HCT116 (cell line): ENCODE measurements at regions not wholly inside any gene's neighbourhood (a gene's known extent, or its start where the extent isn't known, plus 50 kb on each side); places are given as distances from the start of the nearest gene placed in this dataset.

Source experiments
- ATAC-seq: fragments of 200-7000 bp; cut with Tn5 transposase; 2 replicates; pipeline ENCODE4 v1.9.1; 2020; ENCODE audit warnings: mild to moderate bottlenecking, moderate library complexity
- BruUV-seq: library from RNA; stranded (reverse); fragments of 400-500 nt; replicated peaks from 2 replicates; lab custom pipeline; 2021; lab: Mats Ljungman, UMichigan
- CTCF ChIA-PET: fragments of 300-600 bp; sonication (Branson Sonifier 250); formaldehyde crosslinking; loops from one replicate; lab custom pipeline; 2021; ENCODE audit warnings: antibody characterized with exemption; lab: Charles Lee
- POLR2A ChIA-PET: fragments of 300-600, 350-600 bp; sonication (Branson Sonifier 250); formaldehyde crosslinking; loops from one replicate; lab custom pipeline; 2021; ENCODE audit warnings: antibody characterized with exemption; lab: Charles Lee
- RAD21 ChIA-PET, 2 experiments: fragments of 300-600 bp; sonication (Branson Sonifier 250); formaldehyde crosslinking; loops; one replicate each; lab custom pipeline; 2023; ENCODE audit warnings: low total read pairs in 2 of 2; ENCODE audit not compliant: uncharacterized antibody in 2 of 2, unreplicated experiment in 2 of 2, low non-redundant PET in 1 of 2; lab: Charles Lee
- DNase-seq: peaks from one replicate; pipeline ENCODE4 v3.0.0-alpha.2; 2010; ENCODE audit warnings: low read depth, low spot score
- H2AFZ ChIP-seq: fragments of 200-600 bp; shearing (Covaris generic), sonication (generic); 2 replicates; pipeline ENCODE4 v1.6.1; 2017; ENCODE audit warnings: low read depth, mixed run types, mixed read lengths, antibody characterized with exemption, low read length; ENCODE audit not compliant: poor library complexity, severe bottlenecking
- H3K27ac ChIP-seq: 2 replicates; pipeline ENCODE4 v1.5.1; 2012; ENCODE audit warnings: low read depth, low read length
- H3K27me3 ChIP-seq: fragments of 200-600 bp; sonication (generic); 2 replicates; pipeline ENCODE4 v1.6.1; 2016; ENCODE audit warnings: mixed run types, low read length, mixed read lengths; ENCODE audit not compliant: insufficient read depth
- H3K36me3 ChIP-seq, 2 experiments: fragments of 200-500 bp in 1 of 2; fragments of 200-600 bp in 1 of 2; sonication (Bioruptor generic) in 1 of 2; sonication (generic) in 1 of 2; 2 replicates each; pipeline versions ENCODE4 v1.5.1 to v1.6.1; 2014 to 2016; ENCODE audit warnings: low read length in 2 of 2, inconsistent platforms in 1 of 2, mixed read lengths in 1 of 2, mixed run types in 1 of 2; ENCODE audit not compliant: insufficient read depth in 2 of 2, control insufficient read depth in 1 of 2
- H3K4me1 ChIP-seq, 2 experiments: fragments of 200-600 bp in 1 of 2; sonication (generic) in 1 of 2; 2 replicates each; pipeline versions ENCODE4 v1.5.1 to v1.6.1; 2012 to 2017; ENCODE audit warnings: low read length in 2 of 2, inconsistent platforms in 1 of 2, mild to moderate bottlenecking in 1 of 2, mixed read lengths in 1 of 2, mixed run types in 1 of 2, moderate library complexity in 1 of 2; ENCODE audit not compliant: insufficient read depth in 2 of 2, control insufficient read depth in 1 of 2
- H3K4me2 ChIP-seq: fragments of 200-600 bp; sonication (generic); 2 replicates; pipeline ENCODE4 v1.6.1; 2017; ENCODE audit warnings: mixed run types, low read length, mixed read lengths
- H3K4me3 ChIP-seq, 2 experiments: fragments of 200-600 bp in 1 of 2; sonication (generic) in 1 of 2; replicated peaks in 1 of 2; 2 replicates each; pipeline ENCODE4 v1.5.1; 2011 to 2016; ENCODE audit warnings: low read length in 2 of 2, control low read depth in 1 of 2, low read depth in 1 of 2, mild to moderate bottlenecking in 1 of 2, mixed read lengths in 1 of 2, mixed run types in 1 of 2
- H3K79me2 ChIP-seq: fragments of 200-600 bp; sonication (generic); 2 replicates; pipeline ENCODE4 v1.6.1; 2017; ENCODE audit warnings: mild to moderate bottlenecking, mixed run types, low read length, moderate library complexity, mixed read lengths; ENCODE audit not compliant: insufficient read depth
- H3K9ac ChIP-seq: fragments of 200-600 bp; sonication (generic); 2 replicates; pipeline ENCODE4 v1.6.1; 2016; ENCODE audit warnings: low read length, mixed read lengths
- H3K9me2 ChIP-seq: fragments of 200-600 bp; sonication (generic), shearing (Covaris generic); 2 replicates; pipeline ENCODE4 v1.6.1; 2017; ENCODE audit warnings: mixed run types, mild to moderate bottlenecking, moderate library complexity; ENCODE audit not compliant: insufficient read depth
- H3K9me3 ChIP-seq, 2 experiments: fragments of 200-500 bp in 1 of 2; fragments of 200-600 bp in 1 of 2; sonication (Bioruptor generic) in 1 of 2; sonication (generic) in 1 of 2; 2 replicates each; pipeline ENCODE4 v1.6.1; 2014 to 2017; ENCODE audit warnings: low read length in 2 of 2, mixed read lengths in 2 of 2, inconsistent platforms in 1 of 2, low read depth in 1 of 2, mild to moderate bottlenecking in 1 of 2, mixed run types in 1 of 2, moderate library complexity in 1 of 2; ENCODE audit not compliant: control insufficient read depth in 1 of 2, insufficient read depth in 1 of 2
- H4K20me1 ChIP-seq: fragments of 200-600 bp; sonication (generic), shearing (Covaris generic); 2 replicates; pipeline ENCODE4 v1.6.1; 2017; ENCODE audit warnings: mixed run types, mild to moderate bottlenecking, moderate library complexity; ENCODE audit not compliant: insufficient read depth
- ATF3 ChIP-seq: IDR thresholded peaks from 2 replicates; pipeline ENCODE4 v1.6.1; 2012
- CTCF ChIP-seq, 3 experiments: fragments of 200-600 bp in 1 of 3; sonication (generic) in 1 of 3; IDR thresholded peaks in 2 of 3; conservative IDR thresholded peaks in 1 of 3; 2 replicates each; pipeline ENCODE4 v1.5.1; 2012 to 2017; ENCODE audit warnings: low read depth in 2 of 3, low read length in 2 of 3, antibody characterized with exemption in 1 of 3, borderline replicate concordance in 1 of 3, control low read depth in 1 of 3, mild to moderate bottlenecking in 1 of 3, mixed read lengths in 1 of 3, mixed run types in 1 of 3, moderate library complexity in 1 of 3; ENCODE audit not compliant: insufficient read depth in 1 of 3
- EGR1 ChIP-seq: IDR thresholded peaks from 2 replicates; pipeline ENCODE4 v1.6.1; 2012; ENCODE audit warnings: low read depth
- ELF1 ChIP-seq: IDR thresholded peaks from 2 replicates; pipeline ENCODE4 v1.6.1; 2012; ENCODE audit warnings: low read depth, borderline replicate concordance
- EZH2 ChIP-seq: fragments of 200-600 bp; sonication (generic); IDR thresholded peaks from 2 replicates; pipeline ENCODE4 v1.6.1; 2017; ENCODE audit warnings: antibody characterized with exemption, mixed run types
- EZH2phosphoT487 ChIP-seq: fragments of 200-600 bp; IDR thresholded peaks from 2 replicates; pipeline ENCODE4 v1.6.1; 2018; ENCODE audit warnings: antibody characterized with exemption, borderline replicate concordance
- FOSL1 ChIP-seq: IDR thresholded peaks from 2 replicates; pipeline ENCODE4 v1.6.1; 2012; ENCODE audit warnings: low read depth
- MAX ChIP-seq: IDR thresholded peaks from 2 replicates; pipeline ENCODE4 v1.6.1; 2012
- RAD21 ChIP-seq: IDR thresholded peaks from 2 replicates; pipeline ENCODE4 v1.6.1; 2012; ENCODE audit warnings: low read depth, mild to moderate bottlenecking
- REST ChIP-seq: IDR thresholded peaks from 2 replicates; pipeline ENCODE4 v1.6.1; 2012; ENCODE audit warnings: low read depth
- SIN3A ChIP-seq: IDR thresholded peaks from 2 replicates; pipeline ENCODE4 v1.6.1; 2012; ENCODE audit warnings: low read depth
- SP1 ChIP-seq: IDR thresholded peaks from 2 replicates; pipeline ENCODE4 v1.6.1; 2012; ENCODE audit warnings: low read depth
- SRF ChIP-seq: IDR thresholded peaks from 2 replicates; pipeline ENCODE4 v1.6.1; 2012; ENCODE audit warnings: low read depth
- YY1 ChIP-seq: IDR thresholded peaks from 2 replicates; pipeline ENCODE4 v1.6.1; 2011; ENCODE audit warnings: low read length, low read depth, moderate library complexity, mild to moderate bottlenecking; ENCODE audit not compliant: insufficient replicate concordance; ENCODE audit errors: extremely low read depth
- ZBTB33 ChIP-seq: IDR thresholded peaks from 2 replicates; pipeline ENCODE4 v1.6.1; 2011; ENCODE audit warnings: mild to moderate bottlenecking, low read length, moderate library complexity; ENCODE audit not compliant: insufficient replicate concordance; ENCODE audit errors: extremely low read depth
- ZFX ChIP-seq: fragments of 450-650 bp; IDR thresholded peaks from 2 replicates; pipeline ENCODE4 v1.6.1; 2017
- ZNF274 ChIP-seq: fragments of 200-500 bp; sonication (Bioruptor generic); IDR thresholded peaks from 2 replicates; pipeline ENCODE4 v1.6.1; 2014; ENCODE audit warnings: mild to moderate bottlenecking, low read depth, low read length, inconsistent platforms
- intact Hi-C: fragments of 100-400 bp; cut with micrococcal nuclease; formaldehyde crosslinking; loops from 2 replicates; pipeline ENCODE4 v1.10.0; 2022

- TF ChIP-seq SRF = no peak
- TF ChIP-seq ELF1 = no peak
- no peak for TF ChIP-seq ATF3
- no peak for TF ChIP-seq EZH2
- TF ChIP-seq SIN3A = no peak
- TF ChIP-seq ZFX = no peak
Measured at GRCh38 chr17:55634702-55635101, 88.0 kb downstream of the TMEM100 start (continued).

- ChIA-PET CTCF (no interaction called here), POLR2A (no interaction called here), RAD21 (no interaction called here)
- Histone ChIP-seq H3K36me3 (no peaks in the 10 kb centered on the region), H3K9me3 (no peaks in the 10 kb centered on the region), H3K4me3 (no peak overlapping the region), H3K9ac (no peak overlapping the region), H2AFZ (no peak overlapping the region), H3K4me2 (no peak overlapping the region), H3K27me3 (peaks cover 62% of the 10 kb centered on the region), H3K79me2 (no peaks in the 10 kb centered on the region), H3K27ac (no peak overlapping the region), H3K4me1 (no peaks in the 10 kb centered on the region), H3K9me2 (no peaks in the 10 kb centered on the region), H4K20me1 (no peaks in the 10 kb centered on the region)
- DNase-seq = no peak
- ATAC-seq = no peak
- intact Hi-C loops = no loop called here
- TF ChIP-seq SRF = no peak
- TF ChIP-seq ZBTB33 = no peak
- no peak for TF ChIP-seq SP1
- TF ChIP-seq EZH2phosphoT487 = no peak
- TF ChIP-seq FOSL1 = no peak
- TF ChIP-seq ZNF274 = no peak
- TF ChIP-seq ELF1 = no peak
- TF ChIP-seq MAX = no peak
- no peak for TF ChIP-seq EGR1
- TF ChIP-seq RAD21 = no peak
- TF ChIP-seq YY1 = no peak
- no peak for TF ChIP-seq ATF3
- TF ChIP-seq EZH2 = no peak
- no peak for TF ChIP-seq CTCF (IDR thresholded peaks at IDR 0.05 in 2 of 3, conservative IDR thresholded peaks at IDR 0.05 in 1 of 3; ENCODE audit: borderline replicate concordance in 1 of 3, insufficient read depth in 1 of 3, low read depth in 2 of 3, low read length in 2 of 3)
- TF ChIP-seq REST = no peak
- no TSS peak for BruUV-seq
Measured at GRCh38 chr17:55632893-55633292, 89.8 kb downstream of the TMEM100 start.
